GM23338 (cell line): ENCODE measurements at regions not wholly inside any gene's neighbourhood (a gene's known extent, or its start where the extent isn't known, plus 50 kb on each side); places are given as distances from the start of the nearest gene placed in this dataset.

Experiments
- ATAC-seq: fragments of 200-7000 bp; cut with Tn5 transposase; 3 replicates; pipeline ENCODE4 v1.9.1; 2020
- DNase-seq: peaks from one replicate; pipeline ENCODE4 v3.0.0-alpha.2; 2015; ENCODE audit warnings: low spot score
- H2AFZ ChIP-seq: fragments of 200-600 bp; sonication (generic); 2 replicates; pipeline ENCODE4 v1.8.0; 2016; ENCODE audit warnings: antibody characterized with exemption, mild to moderate bottlenecking, moderate library complexity
- H3F3A ChIP-seq: fragments of 200-600 bp; sonication (generic); replicated peaks from 2 replicates; pipeline ENCODE4 v1.8.0; 2017; ENCODE audit warnings: antibody characterized with exemption, mixed run types, low read depth
- H3K27ac ChIP-seq: fragments of 200-600 bp; sonication (generic); 2 replicates; pipeline ENCODE4 v1.6.1; 2016; ENCODE audit warnings: low read depth
- H3K27me3 ChIP-seq: fragments of 200-600 bp; sonication (generic); 2 replicates; pipeline ENCODE4 v1.8.0; 2016; ENCODE audit warnings: mild to moderate bottlenecking, mixed run types, moderate library complexity; ENCODE audit not compliant: insufficient read depth
- H3K36me3 ChIP-seq: fragments of 200-600 bp; sonication (generic); 2 replicates; pipeline ENCODE4 v1.8.0; 2016; ENCODE audit warnings: mild to moderate bottlenecking; ENCODE audit not compliant: insufficient read depth
- H3K4me1 ChIP-seq: fragments of 200-600 bp; sonication (generic); 2 replicates; pipeline ENCODE4 v1.8.0; 2016; ENCODE audit warnings: mild to moderate bottlenecking, moderate library complexity; ENCODE audit not compliant: insufficient read depth
- H3K4me2 ChIP-seq: fragments of 200-600 bp; sonication (generic); 2 replicates; pipeline ENCODE4 v1.7.1; 2017; ENCODE audit warnings: mixed run types
- H3K4me3 ChIP-seq: fragments of 200-600 bp; sonication (generic); 2 replicates; pipeline ENCODE4 v1.6.1; 2016; ENCODE audit warnings: mixed run types
- H3K79me2 ChIP-seq: fragments of 200-600 bp; sonication (generic); replicated peaks from 2 replicates; pipeline ENCODE4 v1.8.0; 2017; ENCODE audit warnings: mild to moderate bottlenecking; ENCODE audit not compliant: insufficient read depth
- H3K9me2 ChIP-seq: fragments of 200-600 bp; sonication (generic); 2 replicates; pipeline ENCODE4 v1.8.0; 2017; ENCODE audit not compliant: insufficient read depth
- H4K20me1 ChIP-seq: fragments of 200-600 bp; sonication (generic); replicated peaks from 2 replicates; pipeline ENCODE4 v1.8.0; 2017; ENCODE audit warnings: mild to moderate bottlenecking; ENCODE audit not compliant: insufficient read depth
- H3K27ac Mint-ChIP-seq: 2 replicates; pipeline ENCODE4 v1.8.0; 2020; ENCODE audit warnings: inconsistent platforms, mild to moderate bottlenecking, moderate library complexity, mixed read lengths
- H3K27me3 Mint-ChIP-seq: 3 replicates; pipeline ENCODE4 v1.8.0; 2022; ENCODE audit warnings: low read depth, mild to moderate bottlenecking, moderate library complexity, mixed read lengths, inconsistent platforms; ENCODE audit not compliant: insufficient read depth, poor library complexity
- H3K36me3 Mint-ChIP-seq: 3 replicates; pipeline ENCODE4 v1.8.0; 2021; ENCODE audit warnings: low read depth, mild to moderate bottlenecking, inconsistent platforms, moderate library complexity, mixed read lengths
- H3K4me1 Mint-ChIP-seq: 3 replicates; pipeline ENCODE4 v1.8.0; 2020; ENCODE audit warnings: mild to moderate bottlenecking, inconsistent platforms, mixed read lengths
- H3K4me3 Mint-ChIP-seq: 3 replicates; pipeline ENCODE4 v1.8.0; 2021; ENCODE audit warnings: moderate library complexity, mild to moderate bottlenecking, inconsistent platforms, mixed read lengths
- H3K9me3 Mint-ChIP-seq: 3 replicates; pipeline ENCODE4 v1.8.0; 2020; ENCODE audit warnings: moderate library complexity, mild to moderate bottlenecking, inconsistent platforms, mixed read lengths
- CREB1 ChIP-seq: fragments of 250-450 bp; sonication (Bioruptor Pico); IDR thresholded peaks from 2 replicates; pipeline ENCODE4 v1.5.0; 2020; ENCODE audit warnings: low read depth, mild to moderate bottlenecking, moderate library complexity
- CTCF ChIP-seq, 2 experiments: fragments of 200-600 bp in 1 of 2; sonication (generic) in 1 of 2; conservative IDR thresholded peaks; 2 replicates each; pipeline versions ENCODE4 v1.5.1 to v1.6.1; 2016 to 2017; ENCODE audit warnings: antibody characterized with exemption in 2 of 2, low read depth in 2 of 2, mild to moderate bottlenecking in 2 of 2, moderate library complexity in 1 of 2
- ETS1 ChIP-seq: IDR thresholded peaks from 2 replicates; pipeline ENCODE4 v1.6.1; 2016; ENCODE audit warnings: antibody characterized with exemption
- EZH2 ChIP-seq: fragments of 200-600 bp; sonication (generic); IDR thresholded peaks from one replicate; pipeline ENCODE4 v1.8.0; 2017; ENCODE audit warnings: antibody characterized with exemption, mild to moderate bottlenecking, low read depth; ENCODE audit not compliant: unreplicated experiment
- EZH2phosphoT487 ChIP-seq: fragments of 200-600 bp; sonication (generic); IDR thresholded peaks from one replicate; pipeline ENCODE4 v1.8.1; 2018; ENCODE audit warnings: antibody characterized with exemption; ENCODE audit not compliant: unreplicated experiment
- NANOG ChIP-seq: IDR thresholded peaks from 2 replicates; pipeline ENCODE4 v1.6.1; 2016; ENCODE audit warnings: antibody characterized with exemption, borderline replicate concordance
- POLR2AphosphoS5 ChIP-seq: IDR thresholded peaks from 2 replicates; pipeline ENCODE4 v1.6.1; 2016; ENCODE audit warnings: antibody characterized with exemption, low read depth
- REST ChIP-seq: IDR thresholded peaks from one replicate; pipeline ENCODE4 v1.6.1; 2018; ENCODE audit warnings: antibody characterized with exemption; ENCODE audit not compliant: unreplicated experiment
- STAT1 ChIP-seq: IDR thresholded peaks from one replicate; pipeline ENCODE4 v1.6.1; 2016; ENCODE audit warnings: antibody characterized with exemption; ENCODE audit not compliant: unreplicated experiment
- ZNF331 ChIP-seq: fragments of 250-450 bp; sonication (Bioruptor Pico); IDR thresholded peaks from 2 replicates; pipeline ENCODE4 v1.5.0; 2020; ENCODE audit warnings: low read depth, mild to moderate bottlenecking, moderate library complexity
- ZNF462 ChIP-seq: fragments of 250-450 bp; sonication (Bioruptor Pico); IDR thresholded peaks from 2 replicates; pipeline ENCODE4 v1.5.0; 2020; ENCODE audit warnings: mild to moderate bottlenecking, moderate library complexity

- no peak overlapping the region for H3K27ac Mint-ChIP-seq
- H3K27ac ChIP-seq, result no peak overlapping the region
- no peak overlapping the region for H3K4me3 ChIP-seq
- peaks cover 38% of the 10 kb centered on the region for H3K4me1 ChIP-seq
- no peaks in the 10 kb centered on the region for H3K79me2 ChIP-seq
- no peaks in the 10 kb centered on the region for H4K20me1 ChIP-seq
- no peak overlapping the region for H3K4me3 Mint-ChIP-seq
- H3K9me3 Mint-ChIP-seq, result no peaks in the 10 kb centered on the region; the same call in 2 of the 3 replicates
- peaks cover 45% of the 10 kb centered on the region for H3K27me3 Mint-ChIP-seq
- H3F3A ChIP-seq, result no peaks in the 10 kb centered on the region
- no peaks in the 10 kb centered on the region for H3K36me3 Mint-ChIP-seq
- 0 out of 2 replicates have a peak overlapping the region, but pooled peaks have one; percentile 0 for H3K4me2 ChIP-seq
- H3K4me1 Mint-ChIP-seq, result peaks cover 47% of the 10 kb centered on the region
- peaks cover 53% of the 10 kb centered on the region for H3K27me3 ChIP-seq
- no peaks in the 10 kb centered on the region for H3K9me2 ChIP-seq
- H3K36me3 ChIP-seq, result no peaks in the 10 kb centered on the region
- DNase-seq (no peak), ATAC-seq (no peak)
- no peak for TF ChIP-seq CTCF (conservative IDR thresholded peaks at IDR 0.05; ENCODE audit: low read depth in 2 of 2)
- TF ChIP-seq EZH2, result no peak
- no peak for TF ChIP-seq NANOG
- TF ChIP-seq POLR2AphosphoS5, result no peak
- no peak for TF ChIP-seq REST
- TF ChIP-seq ETS1, result no peak
- no peak for TF ChIP-seq EZH2phosphoT487
- TF ChIP-seq STAT1, result no peak
- TF ChIP-seq ZNF462, result no peak
- no peak for TF ChIP-seq ZNF331 (CRISPR knock-in tag)
- TF ChIP-seq CREB1 (CRISPR knock-in tag), result no peak
- no peak overlapping the region for H2AFZ ChIP-seq
Observed at GRCh38 chr2:143893371-143893770, 626.5 kb downstream of the ZEB2 start.
